B cell (primary cell): ENCODE measurements at regions not wholly inside any gene's neighbourhood (a gene's known extent, or its start where the extent isn't known, plus 50 kb on each side); places are given as distances from the start of the nearest gene placed in this dataset.
"Not testable (repeated sequence)": the region's sequence is repeated elsewhere in the genome, so short reads cannot be mapped to it uniquely, and the experiment has no call there.

ENCODE experiments used
- ATAC-seq: fragments of 200-7000 bp; cut with Tn5 transposase; one replicate; pipeline ENCODE4 v1.10.0; 2021; ENCODE audit warnings: low read depth, mild to moderate bottlenecking, moderate number of reproducible peaks, moderate library complexity
- CTCF ChIA-PET: fragments of 350-600 bp; sonication (Branson Sonifier 250); formaldehyde crosslinking; loops from one replicate; lab custom pipeline; 2021; ENCODE audit warnings: antibody characterized with exemption, inconsistent platforms; lab: Charles Lee
- POLR2A ChIA-PET: fragments of 350-600 bp; sonication (Branson Sonifier 250); formaldehyde crosslinking; loops from one replicate; lab custom pipeline; 2021; ENCODE audit warnings: antibody characterized with exemption; lab: Charles Lee
- DNase-seq: peaks from one replicate; pipeline ENCODE4 v3.0.0; 2013
- H2AFZ ChIP-seq: 2 replicates; pipeline ENCODE4 v1.6.1; 2012; ENCODE audit warnings: mild to moderate bottlenecking, low read depth, low read length; ENCODE audit not compliant: insufficient read depth, poor library complexity, severe bottlenecking
- H3K27ac ChIP-seq, 2 donors: 1 replicate in 1 of 2; 2 replicates in 1 of 2; pipeline ENCODE4 v1.5.1; 2012 to 2013; ENCODE audit warnings: low read length in 2 of 2, mild to moderate bottlenecking in 2 of 2, moderate library complexity in 1 of 2
- H3K27me3 ChIP-seq, 4 experiments: fragments of 200-600 bp in 1 of 4; sonication (generic) in 1 of 4; replicated peaks in 1 of 4; 1 replicate in 2 of 4; 2 replicates in 2 of 4; pipeline versions ENCODE4 v1.6.1 to v1.7.0; 2013 to 2016; ENCODE audit warnings: low read length in 3 of 4, mild to moderate bottlenecking in 2 of 4, mixed read lengths in 1 of 4, moderate library complexity in 1 of 4; ENCODE audit not compliant: insufficient read depth in 4 of 4, control insufficient read depth in 3 of 4; ENCODE audit errors: control extremely low read depth in 1 of 4
- H3K36me3 ChIP-seq, 2 experiments: replicated peaks in 1 of 2; 1 replicate in 1 of 2; 2 replicates in 1 of 2; pipeline versions ENCODE4 v1.6.1 to v1.7.1; 2013; ENCODE audit warnings: low read length in 1 of 2; ENCODE audit not compliant: insufficient read depth in 2 of 2, control insufficient read depth in 1 of 2; ENCODE audit errors: control extremely low read depth in 1 of 2, extremely low read depth in 1 of 2
- H3K4me1 ChIP-seq, 2 donors: fragments of 200-600 bp in 1 of 2; sonication (generic) in 1 of 2; 1 replicate in 1 of 2; 2 replicates in 1 of 2; pipeline versions ENCODE4 v1.5.1 to v1.6.1; 2013 to 2017; ENCODE audit warnings: low read length in 2 of 2; ENCODE audit not compliant: control insufficient read depth in 2 of 2, insufficient read depth in 2 of 2
- H3K4me2 ChIP-seq: replicated peaks from 2 replicates; pipeline ENCODE3; 2012; ENCODE audit warnings: mild to moderate bottlenecking, low read depth, low read length; ENCODE audit not compliant: poor library complexity, severe bottlenecking
- H3K4me3 ChIP-seq, 5 experiments: fragments of 200-600 bp in 1 of 5; sonication (generic) in 1 of 5; 1 replicate in 3 of 5; 2 replicates in 2 of 5; pipeline versions ENCODE4 v1.5.1 to v1.7.0; 2011 to 2016; ENCODE audit warnings: low read length in 4 of 5, mild to moderate bottlenecking in 4 of 5, low read depth in 2 of 5, control low read depth in 1 of 5, moderate library complexity in 1 of 5; ENCODE audit not compliant: insufficient read depth in 1 of 5; ENCODE audit errors: control extremely low read depth in 1 of 5, extremely low read depth in 1 of 5
- H3K79me2 ChIP-seq: fragments of 200-600 bp; sonication (generic); one replicate; pipeline ENCODE4 v1.6.0; 2016; ENCODE audit warnings: low read length; ENCODE audit not compliant: control insufficient read depth, insufficient read depth
- H3K9ac ChIP-seq: fragments of 200-600 bp; sonication (generic); 2 replicates; pipeline ENCODE4 v1.6.1; 2017; ENCODE audit warnings: mild to moderate bottlenecking, low read length, moderate library complexity
- H3K9me3 ChIP-seq, 3 donors: one replicate each; pipeline versions ENCODE4 v1.6.1 to v1.7.1; 2013; ENCODE audit warnings: low read length in 2 of 3; ENCODE audit not compliant: control insufficient read depth in 2 of 3, insufficient read depth in 1 of 3; ENCODE audit errors: control extremely low read depth in 1 of 3
- H4K20me1 ChIP-seq: 2 replicates; pipeline ENCODE4 v1.6.0; 2012; ENCODE audit warnings: mild to moderate bottlenecking, low read length; ENCODE audit not compliant: insufficient read depth, control insufficient read depth, poor library complexity, severe bottlenecking
- H3K27ac Mint-ChIP-seq: one replicate; pipeline ENCODE4 v1.8.0; 2021; ENCODE audit warnings: mixed read lengths
- H3K27me3 Mint-ChIP-seq: one replicate; pipeline ENCODE4 v1.8.0; 2021; ENCODE audit warnings: mixed read lengths
- H3K4me1 Mint-ChIP-seq: one replicate; pipeline ENCODE4 v1.8.0; 2021; ENCODE audit warnings: mixed read lengths
- H3K4me3 Mint-ChIP-seq: one replicate; pipeline ENCODE4 v1.8.0; 2021; ENCODE audit warnings: mixed read lengths
- H3K9me3 Mint-ChIP-seq: one replicate; pipeline ENCODE4 v1.8.0; 2022; ENCODE audit warnings: mixed read lengths; ENCODE audit not compliant: insufficient read depth
- EZH2 ChIP-seq: IDR thresholded peaks from 2 replicates; pipeline ENCODE4 v1.6.1; 2012; ENCODE audit warnings: borderline replicate concordance, low read depth, mild to moderate bottlenecking, moderate library complexity, low read length; ENCODE audit not compliant: insufficient read depth, poor library complexity, severe bottlenecking
- WGBS: methylation state at CpG from one replicate; pipeline ENCODE4 v1.1.5; 2013; ENCODE audit warnings: missing lambda C conversion rate; ENCODE audit not compliant: insufficient coverage; 5-methylcytosine and 5-hydroxymethylcytosine counted together
- intact Hi-C: fragments of 100-400 bp; cut with micrococcal nuclease; formaldehyde crosslinking; loops from one replicate; pipeline ENCODE4 v1.10.0; 2022
- TF ChIP-seq, protein P1 (sequence below): fragments of 200-600 bp; IDR thresholded peaks from one replicate; pipeline ENCODE4 v1.8.0; 2022; ENCODE audit warnings: antibody characterized with exemption, mild to moderate bottlenecking

DNA sequence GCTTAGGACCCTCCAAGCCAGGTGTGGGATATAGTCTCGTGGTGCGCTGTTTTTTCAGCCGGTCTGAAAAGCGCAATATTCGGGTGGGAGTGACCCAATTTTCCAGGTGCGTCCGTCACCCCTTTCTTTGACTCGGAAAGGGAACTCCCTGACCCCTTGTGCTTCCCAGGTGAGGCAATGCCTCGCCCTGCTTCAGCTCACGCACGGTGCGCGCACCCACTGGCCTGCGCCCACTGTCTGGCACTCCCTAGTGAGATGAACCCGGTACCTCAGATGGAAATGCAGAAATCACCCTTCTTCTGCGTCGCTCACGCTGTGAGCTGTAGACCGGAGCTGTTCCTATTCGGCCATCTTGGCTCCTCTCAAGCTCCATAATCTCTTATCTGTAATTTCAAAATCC, 408.0 kb downstream of the FAM72C start:
- H3K9me3 ChIP-seq, DNase-seq, H3K27ac ChIP-seq, H3K27ac Mint-ChIP-seq, H3K36me3 ChIP-seq, ATAC-seq, intact Hi-C loops, POLR2A ChIA-PET, H3K4me2 ChIP-seq, CTCF ChIA-PET, H3K27me3 Mint-ChIP-seq, H3K9me3 Mint-ChIP-seq, H3K4me1 Mint-ChIP-seq, H3K4me3 Mint-ChIP-seq, H2AFZ ChIP-seq, H3K79me2 ChIP-seq, H4K20me1 ChIP-seq, H3K4me1 ChIP-seq, H3K4me3 ChIP-seq, H3K27me3 ChIP-seq, H3K9ac ChIP-seq: not testable (repeated sequence)
- 76% methylated on average over 14 of the region's 20 CpGs for WGBS

DNA sequence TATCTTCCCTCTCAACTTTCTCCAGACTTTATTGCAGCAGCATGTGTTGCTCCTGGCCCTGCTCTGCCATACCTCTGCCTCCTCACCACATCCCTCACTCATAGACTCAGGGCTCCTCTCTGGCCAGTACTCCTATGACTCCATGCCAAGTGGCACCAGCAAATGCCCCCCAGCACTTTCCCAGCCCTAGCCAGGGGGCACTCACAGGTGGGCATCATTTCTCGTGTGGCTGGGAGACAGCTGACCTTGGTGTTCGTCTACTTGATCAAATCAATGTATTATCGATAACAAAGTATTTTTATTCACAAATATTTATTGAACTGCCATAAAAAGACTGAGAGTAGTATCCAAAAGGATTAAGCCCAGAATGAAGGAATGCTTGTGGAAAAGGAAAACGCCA, 418.2 kb downstream of the FAM72C start:
- Histone ChIP-seq H3K9me3 (peaks cover 0 to 2% (median 0%) of the 10 kb centered on the region in 3 donors), H4K20me1 (no peaks in the 10 kb centered on the region), H3K4me3 (no peak overlapping the region), H3K27me3 (no peaks in the 10 kb centered on the region), H3K79me2 (no peaks in the 10 kb centered on the region), H3K4me2 (no peak overlapping the region), H2AFZ (no peak overlapping the region), H3K36me3 (no peaks in the 10 kb centered on the region), H3K9ac (no peak overlapping the region), H3K4me1 (no peaks in the 10 kb centered on the region), H3K27ac (no peak overlapping the region)
- ChIA-PET CTCF (no interaction called here), POLR2A (no interaction called here)
- no peak overlapping the region for H3K4me3 Mint-ChIP-seq
- H3K9me3 Mint-ChIP-seq = no peaks in the 10 kb centered on the region
- H3K27me3 Mint-ChIP-seq = peaks cover 4% of the 10 kb centered on the region
- no peak for TF ChIP-seq EZH2
- TF ChIP-seq, protein P1, sequence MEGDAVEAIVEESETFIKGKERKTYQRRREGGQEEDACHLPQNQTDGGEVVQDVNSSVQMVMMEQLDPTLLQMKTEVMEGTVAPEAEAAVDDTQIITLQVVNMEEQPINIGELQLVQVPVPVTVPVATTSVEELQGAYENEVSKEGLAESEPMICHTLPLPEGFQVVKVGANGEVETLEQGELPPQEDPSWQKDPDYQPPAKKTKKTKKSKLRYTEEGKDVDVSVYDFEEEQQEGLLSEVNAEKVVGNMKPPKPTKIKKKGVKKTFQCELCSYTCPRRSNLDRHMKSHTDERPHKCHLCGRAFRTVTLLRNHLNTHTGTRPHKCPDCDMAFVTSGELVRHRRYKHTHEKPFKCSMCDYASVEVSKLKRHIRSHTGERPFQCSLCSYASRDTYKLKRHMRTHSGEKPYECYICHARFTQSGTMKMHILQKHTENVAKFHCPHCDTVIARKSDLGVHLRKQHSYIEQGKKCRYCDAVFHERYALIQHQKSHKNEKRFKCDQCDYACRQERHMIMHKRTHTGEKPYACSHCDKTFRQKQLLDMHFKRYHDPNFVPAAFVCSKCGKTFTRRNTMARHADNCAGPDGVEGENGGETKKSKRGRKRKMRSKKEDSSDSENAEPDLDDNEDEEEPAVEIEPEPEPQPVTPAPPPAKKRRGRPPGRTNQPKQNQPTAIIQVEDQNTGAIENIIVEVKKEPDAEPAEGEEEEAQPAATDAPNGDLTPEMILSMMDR = no peak
- no peaks in the 10 kb centered on the region for H3K4me1 Mint-ChIP-seq
- WGBS = no CpG with 5 or more reads among the region's 4 CpGs
- intact Hi-C loops = no loop called here
- no peak overlapping the region for H3K27ac Mint-ChIP-seq
- DNase-seq = no peak
- no peak for ATAC-seq

DNA sequence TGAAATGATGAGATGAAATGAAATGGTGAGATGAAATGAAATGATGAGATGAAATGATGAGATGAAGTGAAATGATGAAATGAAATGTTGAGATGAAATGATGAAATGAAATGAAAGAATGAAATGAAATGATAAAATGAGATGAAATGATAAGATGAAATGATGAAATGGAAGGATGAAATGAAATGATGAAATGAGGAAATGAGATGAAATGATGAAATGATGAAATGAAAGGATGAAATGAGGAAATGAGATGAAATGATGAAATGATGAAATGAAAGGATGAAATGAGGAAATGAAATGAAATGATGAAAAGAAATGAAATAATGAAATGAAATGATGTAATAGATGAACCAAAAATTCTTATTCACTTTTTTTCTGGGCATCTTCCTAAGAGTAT, 467.1 kb downstream of the FAM72C start:
- CTCF ChIA-PET, H3K4me1 Mint-ChIP-seq, H3K27ac ChIP-seq, H3K4me3 ChIP-seq, H3K4me2 ChIP-seq, H3K4me1 ChIP-seq, H3K9me3 ChIP-seq, H4K20me1 ChIP-seq, H3K27me3 ChIP-seq, H3K4me3 Mint-ChIP-seq, POLR2A ChIA-PET, H3K36me3 ChIP-seq, ATAC-seq, H3K79me2 ChIP-seq, H2AFZ ChIP-seq, H3K9ac ChIP-seq, H3K27ac Mint-ChIP-seq, DNase-seq, intact Hi-C loops: not testable (repeated sequence)
- Mint-ChIP-seq H3K27me3 (peaks cover 11% of the 10 kb centered on the region), H3K9me3 (peaks cover 16% of the 10 kb centered on the region)
